Activated CD4-positive, CD25-positive, alpha-beta regulatory T cell treated with anti-CD3 and anti-CD28 coated beads, Interleukin-2, amount 50 U/mL, for 24 hours (primary cell): ENCODE measurements at regions not wholly inside any gene's neighbourhood (a gene's known extent, or its start where the extent isn't known, plus 50 kb on each side); places are given as distances from the start of the nearest gene placed in this dataset.
"Not testable (repeated sequence)": the region's sequence is repeated elsewhere in the genome, so short reads cannot be mapped to it uniquely, and the experiment has no call there.

ENCODE experiments used
- ATAC-seq, 2 donors: fragments of 150-1000 bp; cut with Tn5 transposase; one replicate each; pipeline ENCODE4 v1.10.0; 2021; ENCODE audit warnings: mild to moderate bottlenecking in 1 of 2, moderate library complexity in 1 of 2

DNA sequence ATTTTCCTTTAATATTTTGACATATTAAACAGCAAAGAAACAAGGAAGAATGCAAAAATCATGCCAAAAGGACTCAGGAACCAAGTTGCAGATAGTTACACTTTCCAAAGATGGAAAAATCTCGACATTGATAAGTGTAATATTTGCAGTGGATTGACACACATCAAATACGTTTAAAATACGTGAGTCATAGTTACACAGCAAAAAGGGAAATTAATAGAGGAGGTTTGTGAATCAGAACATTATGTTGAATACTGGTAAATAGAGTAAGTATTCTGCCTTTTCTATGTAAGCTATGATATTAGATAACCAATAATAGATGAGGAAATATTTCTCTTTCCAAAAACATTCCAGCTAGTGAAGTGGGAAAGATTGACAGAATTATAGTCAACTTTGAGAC lies 1761.3 kb upstream of the IGFBP7 start:
- no peak for ATAC-seq

DNA sequence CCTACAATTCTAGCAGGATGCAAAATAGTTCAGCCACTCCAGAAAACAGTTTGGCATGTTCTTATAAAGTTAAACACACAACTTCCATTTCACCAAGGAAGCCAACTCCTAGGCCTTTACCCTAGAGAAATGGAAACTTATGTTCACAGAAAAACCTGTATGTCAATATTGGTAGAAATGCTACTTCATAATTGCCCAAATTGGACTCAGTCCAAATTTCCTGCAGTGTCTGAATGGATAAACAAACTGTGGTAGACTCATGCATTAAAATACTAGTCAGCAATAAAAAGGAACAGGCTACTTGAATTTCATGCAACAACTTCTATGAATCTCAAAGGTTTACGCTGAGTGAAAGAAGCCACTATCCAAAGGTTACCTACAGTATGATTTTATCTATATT lies 1738.8 kb upstream of the IGFBP7 start:
- no peak for ATAC-seq

DNA sequence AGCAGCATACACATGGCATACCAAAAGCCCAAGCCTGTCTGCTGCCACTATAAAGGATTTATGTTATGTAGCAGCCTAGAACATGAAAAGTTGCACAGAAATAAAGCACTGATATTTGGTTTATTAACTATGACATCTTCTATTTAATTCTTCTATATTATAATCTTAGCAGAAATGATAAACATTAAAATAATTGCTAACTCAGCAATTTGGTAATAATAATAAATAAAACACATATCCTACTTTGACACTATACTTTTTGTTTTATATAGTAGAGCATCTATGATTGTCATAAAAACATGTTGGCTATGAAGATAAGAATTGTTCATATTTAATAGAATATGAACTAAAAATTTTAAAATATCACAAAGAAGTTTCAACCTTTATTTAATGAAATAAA lies 1733.3 kb upstream of the IGFBP7 start:
- no peak for ATAC-seq

DNA sequence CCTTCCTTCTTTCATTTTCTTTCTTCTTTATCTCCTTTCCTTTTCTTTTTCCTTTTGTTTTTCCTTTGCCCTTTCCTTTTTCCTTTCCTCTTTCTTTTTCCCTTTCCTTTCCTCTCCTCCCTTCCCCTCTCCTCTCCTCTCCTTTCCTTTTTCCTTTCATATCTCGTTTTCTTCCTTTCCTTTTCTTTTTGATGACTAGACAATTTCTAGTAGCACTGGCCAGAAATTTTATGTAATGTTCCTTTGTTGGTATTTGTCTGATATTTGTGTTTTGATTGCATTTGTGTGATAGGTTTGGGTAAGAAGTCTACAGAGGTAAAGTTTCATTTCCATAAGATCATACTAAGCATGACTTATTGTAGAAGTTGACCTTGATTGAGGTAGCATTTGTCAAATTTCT lies 1722.9 kb upstream of the IGFBP7 start:
- no peak for ATAC-seq

DNA sequence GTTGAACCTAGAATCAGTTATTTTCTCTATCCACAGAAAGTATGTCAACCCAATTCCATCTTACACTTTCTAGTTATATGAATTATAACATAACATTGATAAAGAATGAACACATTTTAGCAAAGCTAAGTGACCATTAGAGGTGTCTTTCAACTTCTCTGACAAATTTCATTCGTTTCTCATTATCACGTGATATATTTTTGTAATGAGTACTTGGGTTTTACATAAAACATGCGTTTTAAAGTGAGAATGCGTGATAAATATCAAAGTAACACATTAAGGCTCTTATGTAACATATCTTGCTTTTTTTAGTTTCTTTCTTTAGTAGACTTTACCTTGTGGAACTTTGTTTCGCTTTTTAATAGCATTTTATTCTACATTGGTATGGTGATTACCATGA lies 1715.1 kb upstream of the IGFBP7 start:
- ATAC-seq, result no peak

DNA sequence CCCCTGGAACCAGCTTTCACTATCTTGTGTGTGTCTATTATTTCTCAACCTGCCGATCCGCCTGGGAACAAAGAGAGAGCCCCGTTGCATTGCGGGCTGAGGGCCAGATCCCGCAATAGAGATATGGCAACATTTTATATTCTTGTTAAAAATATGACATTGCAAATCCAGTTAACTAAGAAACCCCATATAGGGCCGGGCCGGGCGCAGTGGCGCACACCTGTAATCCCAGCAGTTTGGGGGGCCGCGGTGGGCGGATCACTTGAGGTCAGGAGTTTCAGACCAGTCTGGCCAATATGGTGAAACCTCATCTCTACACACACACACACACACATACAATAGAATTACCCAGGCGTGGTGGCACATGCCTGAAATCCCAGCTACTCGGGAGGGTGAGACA lies 1708.4 kb upstream of the IGFBP7 start:
- ATAC-seq, result not testable (repeated sequence)

DNA sequence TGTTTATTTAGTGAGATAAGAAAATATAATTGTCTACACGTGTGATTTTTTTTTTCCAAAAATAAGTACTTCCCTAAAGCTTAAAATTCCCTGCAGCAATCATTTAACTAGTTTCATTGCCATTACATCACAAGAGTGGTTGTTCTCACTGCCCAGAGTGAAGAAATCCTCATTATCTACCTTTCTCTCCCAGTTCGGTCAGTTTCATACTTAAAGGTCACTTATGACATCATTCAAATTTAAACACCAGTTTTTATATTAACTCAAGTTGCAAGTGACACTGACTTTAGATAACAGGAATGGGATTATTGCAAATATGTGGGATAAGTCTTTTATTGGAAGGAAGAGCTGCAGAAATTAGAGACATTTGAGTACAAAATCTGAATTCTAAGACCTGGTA lies 1699.8 kb upstream of the IGFBP7 start:
- ATAC-seq, result no peak

DNA sequence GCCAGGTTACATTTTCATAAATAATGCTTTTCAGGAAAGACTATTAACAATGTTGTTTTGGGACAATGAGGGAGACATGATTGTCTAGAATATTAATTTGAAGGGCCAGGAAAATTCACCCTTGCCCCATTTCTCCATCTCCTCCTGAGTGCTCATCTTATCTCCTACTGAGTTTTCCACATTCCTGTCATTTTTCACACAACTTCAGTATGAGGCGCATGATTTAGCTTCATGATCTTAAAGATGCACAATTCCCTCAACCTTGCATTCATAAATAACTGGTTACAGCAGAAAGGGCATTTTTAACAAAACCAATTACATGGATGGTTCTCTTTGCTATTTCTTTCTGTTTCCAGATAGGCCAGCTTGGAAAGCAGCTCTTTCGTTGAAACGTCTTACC lies 1699.2 kb upstream of the IGFBP7 start:
- ATAC-seq, result no peak

DNA sequence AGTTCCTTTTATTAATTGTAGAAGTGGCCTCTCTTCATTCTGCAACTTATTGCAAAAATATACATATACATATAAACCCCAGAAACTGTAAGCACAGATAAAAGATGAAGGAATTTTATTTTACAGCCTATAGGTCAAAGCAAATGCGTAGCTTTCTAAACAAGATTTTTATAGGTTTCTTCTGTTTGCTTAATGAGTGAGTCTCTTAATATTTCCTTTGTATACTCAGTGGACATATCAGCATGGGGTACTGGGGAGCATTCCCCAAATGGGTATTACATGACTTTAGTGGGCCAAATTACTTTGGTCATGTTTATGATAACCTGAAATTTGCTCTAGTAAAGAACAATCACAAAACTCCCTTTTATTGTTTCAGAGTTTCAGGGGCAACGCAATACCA lies 1698.6 kb upstream of the IGFBP7 start:
- ATAC-seq, result no peak

DNA sequence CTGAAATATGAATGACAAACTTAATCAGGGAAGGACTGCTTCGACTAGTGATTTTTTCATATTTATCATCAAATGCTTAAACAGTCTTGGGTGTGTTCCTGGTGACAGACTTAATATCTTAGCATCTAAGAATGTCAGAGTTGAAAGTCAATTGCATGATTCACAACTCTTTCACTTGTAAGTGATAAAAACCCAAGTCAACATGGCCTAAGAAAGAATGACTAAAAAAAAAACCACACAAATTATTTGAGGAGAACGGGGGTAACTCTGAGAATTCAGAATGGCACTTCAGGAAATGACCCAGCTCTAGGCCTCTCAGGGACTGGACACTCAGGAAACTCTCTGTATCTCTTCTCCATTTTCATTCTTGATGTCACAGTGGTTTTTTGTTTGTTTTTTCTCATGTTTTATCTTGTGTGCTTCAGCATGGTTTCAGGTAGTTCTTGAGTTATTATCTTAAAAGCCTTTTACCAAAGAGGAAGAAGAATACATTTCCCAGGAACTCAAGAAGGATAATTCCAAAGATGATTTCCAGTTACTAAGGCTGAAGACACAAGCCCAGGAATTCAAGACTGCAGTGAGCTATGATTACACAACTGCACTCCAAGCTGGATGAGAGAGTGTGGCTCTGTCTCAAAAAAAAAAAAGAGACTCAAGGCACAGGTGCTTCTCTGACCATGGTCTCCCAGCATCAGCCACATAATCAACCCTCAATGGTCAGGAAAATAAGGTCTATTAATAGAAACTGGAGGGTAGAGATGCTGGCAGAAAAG lies 1697.8 kb upstream of the IGFBP7 start:
- no peak for ATAC-seq

DNA sequence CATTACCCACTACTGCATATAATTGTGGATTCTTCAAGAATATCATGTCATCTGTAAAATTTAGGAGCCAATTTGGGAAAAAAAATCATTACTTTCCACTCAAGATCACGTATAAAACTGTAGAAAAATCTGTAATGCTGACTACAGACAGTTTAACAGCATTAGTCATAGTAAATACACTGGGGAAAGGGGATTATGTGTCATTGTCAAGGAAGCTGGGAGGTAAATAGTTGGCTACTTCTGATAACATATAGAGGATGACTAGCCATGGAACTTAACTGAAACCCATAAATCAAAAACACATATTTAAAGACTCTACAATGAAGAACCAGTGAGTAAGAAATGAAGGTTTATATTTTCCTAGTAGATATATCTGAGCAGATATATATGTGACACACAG lies 1666.4 kb upstream of the IGFBP7 start:
- no peak for ATAC-seq

DNA sequence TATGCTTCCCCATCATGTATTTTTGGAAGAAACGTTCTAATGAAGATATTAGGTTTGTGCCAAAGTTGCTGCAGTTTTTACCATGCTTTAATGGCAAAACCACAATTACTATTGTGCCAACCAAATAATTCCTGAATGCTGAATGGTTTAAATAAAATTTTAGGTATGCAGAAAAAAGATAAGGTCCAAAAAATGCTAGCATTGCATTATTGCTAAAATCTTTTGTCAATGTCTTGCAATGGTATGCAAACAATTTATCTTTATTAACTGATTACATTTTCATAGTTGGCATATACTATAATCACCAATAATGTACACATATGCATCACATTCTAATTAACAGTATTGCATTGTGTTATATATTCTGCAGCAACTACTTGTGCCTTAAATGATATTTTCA lies 1657.4 kb upstream of the IGFBP7 start:
- ATAC-seq, result no peak

DNA sequence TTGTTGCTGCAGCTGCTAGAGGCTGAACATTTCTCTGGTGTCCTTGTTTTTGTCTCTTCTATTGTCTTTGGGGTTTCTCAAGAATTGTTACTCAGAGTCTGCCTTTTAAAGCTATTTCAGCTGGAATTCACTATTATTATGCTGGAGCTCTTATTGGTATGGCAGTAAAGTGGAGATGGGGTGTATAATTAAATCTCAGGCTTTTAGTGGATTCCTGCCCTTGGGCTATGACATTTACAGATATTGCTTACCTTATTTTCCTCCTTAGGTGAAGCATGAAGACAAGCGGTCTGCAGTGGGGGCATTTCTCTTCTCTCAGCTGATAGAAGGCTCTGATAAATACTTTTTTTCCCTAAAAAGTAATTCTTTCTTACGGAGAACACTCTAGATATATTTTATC lies 1656.6 kb upstream of the IGFBP7 start:
- ATAC-seq, result no peak

DNA sequence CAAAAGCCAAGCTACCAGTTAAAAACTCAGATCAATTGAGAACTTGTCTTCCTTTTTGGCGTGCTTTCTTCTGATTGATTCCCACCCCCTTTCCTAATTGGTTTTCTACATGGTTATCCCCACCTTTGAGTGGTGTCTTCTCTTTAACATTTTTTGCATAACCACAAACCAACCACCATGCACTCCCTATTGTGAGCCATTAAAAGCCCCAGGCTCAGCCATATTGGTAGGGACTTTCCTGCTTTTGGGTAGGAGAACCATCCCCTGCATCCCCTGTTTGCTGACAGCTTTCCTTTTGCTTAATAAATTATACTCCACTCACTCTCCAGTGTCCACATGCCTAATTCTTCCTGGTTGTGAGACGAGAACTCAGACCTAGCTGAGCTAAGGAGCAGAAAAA lies 1651.4 kb upstream of the IGFBP7 start:
- ATAC-seq, result no peak

DNA sequence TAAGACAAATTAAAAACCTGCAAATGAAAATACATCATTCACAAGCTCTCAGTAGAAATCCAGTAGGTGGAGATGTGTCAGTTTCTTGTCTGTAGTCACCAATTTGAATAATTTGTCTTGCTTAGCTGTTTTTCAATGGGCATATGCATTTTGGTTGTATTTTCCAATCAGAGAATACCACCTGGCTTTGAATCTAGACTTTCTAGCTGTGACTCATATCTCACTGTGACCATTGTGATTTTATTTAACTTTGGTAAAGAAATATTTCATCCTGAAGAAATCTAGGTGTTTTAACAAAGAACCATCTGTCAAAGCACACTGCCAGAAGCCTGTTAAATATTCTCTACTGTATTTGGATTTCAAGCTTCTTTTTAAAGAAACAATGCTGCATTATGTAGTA lies 1650.6 kb upstream of the IGFBP7 start:
- ATAC-seq, result no peak

DNA sequence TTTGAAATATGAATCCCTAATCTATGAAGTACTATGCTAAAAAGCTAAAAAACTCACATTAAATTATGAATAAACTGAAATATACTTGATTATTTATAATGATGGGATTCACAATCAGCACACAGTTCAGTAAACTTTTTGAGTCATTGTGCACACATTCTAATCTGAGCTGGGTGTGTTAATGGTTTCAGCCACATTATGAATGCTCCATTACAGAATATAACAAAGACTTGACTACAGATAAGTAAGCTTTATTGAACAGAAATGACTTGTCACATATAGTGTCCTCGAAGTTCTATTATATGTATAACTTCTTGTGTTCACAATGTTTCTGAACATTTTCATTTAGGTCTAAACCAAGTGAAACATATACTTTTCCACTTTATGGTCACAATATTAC lies 1649.9 kb upstream of the IGFBP7 start:
- ATAC-seq, result no peak

DNA sequence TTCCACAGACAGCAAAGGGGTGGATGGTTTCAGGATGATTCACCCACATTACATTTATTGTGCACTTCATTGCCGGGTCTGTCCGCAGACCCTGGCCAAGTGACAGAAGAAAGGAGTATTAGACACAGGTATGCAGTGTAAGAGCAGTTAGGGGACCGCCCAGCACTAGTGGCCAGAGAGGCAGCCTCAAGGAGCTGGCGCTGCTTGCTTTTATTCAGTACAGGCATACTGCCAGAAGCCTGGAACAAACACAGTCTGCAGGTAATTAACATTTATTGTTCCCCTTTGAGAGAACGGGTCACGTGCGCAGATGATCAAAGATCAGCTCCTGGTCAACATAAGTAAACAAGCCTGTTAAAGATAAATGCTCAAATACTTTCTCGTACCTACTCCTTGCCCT lies 1639.0 kb upstream of the IGFBP7 start:
- ATAC-seq, result no peak

DNA sequence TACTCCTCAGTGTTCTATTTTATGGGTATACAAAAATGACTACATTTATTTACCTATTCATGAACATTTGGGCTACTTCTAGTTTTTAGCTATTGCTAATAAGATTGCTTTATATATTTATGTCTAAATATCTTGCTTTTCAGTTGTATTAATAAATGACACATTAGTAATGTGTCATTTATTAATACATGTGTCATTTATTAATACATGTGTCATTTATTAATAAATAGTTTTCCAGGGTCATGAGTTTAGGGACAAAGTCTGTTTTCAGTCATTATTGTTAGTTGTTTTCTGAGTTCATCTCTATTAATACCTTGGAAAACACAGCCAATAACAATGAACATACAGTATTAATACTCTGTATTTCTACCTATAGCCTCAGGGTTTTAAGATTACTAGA lies 1630.7 kb upstream of the IGFBP7 start:
- ATAC-seq, result no peak

DNA sequence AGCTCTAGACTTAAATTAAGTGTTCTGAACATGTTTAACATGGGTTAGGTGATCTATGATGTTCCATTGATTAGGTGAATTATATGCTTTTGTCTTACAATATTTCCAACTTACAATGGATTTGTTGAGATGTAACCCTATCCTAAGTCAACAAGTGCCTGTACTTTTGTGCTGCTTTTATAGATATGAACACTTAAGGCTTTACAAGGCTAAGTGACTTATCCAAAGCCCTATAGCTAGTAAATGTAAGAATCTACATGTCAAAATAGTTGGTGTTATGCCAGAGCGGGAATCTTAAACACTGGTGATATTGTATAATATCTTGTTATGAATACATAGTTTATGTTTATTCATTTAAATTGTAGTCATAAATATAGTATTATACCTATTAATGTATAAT lies 1629.1 kb upstream of the IGFBP7 start:
- ATAC-seq, result no peak

DNA sequence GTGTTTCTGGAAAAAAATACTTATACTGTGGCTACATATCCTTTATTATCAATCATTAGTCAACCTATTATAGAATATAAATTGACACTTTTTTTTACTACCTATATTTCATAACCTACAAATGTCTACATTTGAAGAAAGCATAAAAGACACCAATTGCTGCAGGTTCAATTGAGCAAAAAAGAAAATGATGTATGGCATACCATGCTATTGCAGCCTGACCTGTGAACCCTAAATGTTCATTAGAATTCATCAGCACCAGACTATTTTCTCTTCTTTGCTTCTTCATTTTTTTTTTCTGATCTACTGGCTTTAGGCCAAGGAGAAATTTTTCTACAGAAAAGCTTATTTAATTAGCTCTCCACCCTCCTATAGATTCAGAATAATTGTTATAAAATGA lies 1628.2 kb upstream of the IGFBP7 start:
- no peak for ATAC-seq

DNA sequence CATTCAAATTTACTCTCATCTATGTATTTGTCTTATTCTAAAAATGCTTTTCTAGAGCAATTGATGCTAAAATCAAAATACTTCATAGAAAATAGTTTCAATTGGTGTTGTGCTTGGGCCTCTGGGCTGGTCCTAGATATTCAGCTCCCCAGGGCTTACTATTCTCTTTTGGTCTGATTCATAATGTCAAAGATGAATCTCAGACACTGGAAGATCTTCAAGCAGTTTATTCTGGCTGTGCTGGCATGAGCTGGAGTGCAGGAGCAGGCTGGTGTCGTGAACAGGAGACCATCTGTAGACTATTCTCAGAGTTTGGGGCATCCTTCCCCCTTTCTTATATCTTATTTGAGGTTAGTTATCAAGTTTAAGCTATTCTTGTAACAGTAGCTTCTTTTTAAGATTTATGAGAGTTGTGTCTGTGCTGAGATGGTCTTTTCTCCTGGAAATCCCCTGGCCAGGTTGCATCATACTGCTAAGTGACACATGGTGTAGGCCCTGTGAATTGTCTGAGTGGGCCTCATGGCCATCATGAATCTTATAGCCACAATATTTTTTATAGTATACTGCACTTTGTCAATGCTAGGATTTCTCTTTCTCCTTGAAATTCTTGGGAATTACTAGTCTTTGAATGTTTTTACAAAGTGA lies 1624.0 kb upstream of the IGFBP7 start:
- no peak for ATAC-seq

DNA sequence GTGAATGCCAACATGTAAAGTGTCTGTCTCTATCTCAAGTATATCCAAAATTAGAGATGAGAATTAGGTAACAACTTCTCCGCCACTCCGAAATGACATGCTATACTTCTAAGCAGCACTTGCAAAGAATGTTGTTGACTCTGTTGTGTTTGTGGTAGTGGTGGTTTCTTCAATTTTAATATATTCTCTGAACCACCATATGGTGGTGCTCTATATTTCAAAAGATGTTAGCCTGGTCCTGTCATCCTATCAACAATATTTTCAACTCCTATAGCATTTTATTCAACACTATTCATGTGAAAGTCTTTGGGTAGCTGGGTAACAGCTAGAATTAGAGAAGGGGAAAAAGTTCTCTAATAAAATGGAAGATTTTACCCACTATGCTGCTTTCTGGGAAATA lies 1622.8 kb upstream of the IGFBP7 start:
- ATAC-seq, result no peak

DNA sequence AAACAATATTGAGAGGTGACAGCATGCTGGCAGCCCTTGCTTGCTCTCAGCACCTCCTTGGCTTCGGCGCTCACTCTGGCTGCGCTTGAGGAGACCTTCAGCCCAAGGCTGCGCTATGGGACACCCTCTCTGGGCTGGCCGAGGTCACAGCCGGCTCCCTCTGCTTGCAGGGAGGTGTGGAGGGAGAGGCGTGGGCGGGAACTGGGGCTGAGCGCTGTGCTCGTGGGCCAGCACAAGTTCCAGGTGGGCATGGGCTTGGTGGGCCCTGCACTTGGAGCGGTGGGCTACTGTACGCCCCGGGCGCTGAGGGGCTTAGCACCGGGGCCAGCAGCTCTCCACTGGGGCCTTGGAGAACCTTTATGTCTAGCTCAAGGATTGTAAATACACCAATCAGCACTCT lies 1613.8 kb upstream of the IGFBP7 start:
- no peak for ATAC-seq

DNA sequence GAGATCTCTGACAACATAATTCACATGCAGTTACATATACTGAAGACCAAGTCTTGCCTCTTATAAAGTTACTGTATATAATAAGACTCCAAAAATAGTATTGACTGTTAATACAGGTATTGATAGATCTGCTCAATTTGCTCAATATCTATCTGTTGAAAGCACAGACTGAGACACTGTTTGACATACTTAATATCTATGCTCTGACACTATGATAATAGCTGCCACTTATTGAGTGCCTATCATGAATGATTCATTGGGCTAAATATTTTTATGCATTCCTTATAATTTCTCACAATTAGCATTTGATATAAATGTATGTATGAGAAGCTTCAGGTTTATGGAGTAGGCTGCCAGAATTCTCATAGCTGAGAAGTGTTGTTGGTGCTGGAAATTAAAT lies 1600.9 kb upstream of the IGFBP7 start:
- ATAC-seq, result no peak

DNA sequence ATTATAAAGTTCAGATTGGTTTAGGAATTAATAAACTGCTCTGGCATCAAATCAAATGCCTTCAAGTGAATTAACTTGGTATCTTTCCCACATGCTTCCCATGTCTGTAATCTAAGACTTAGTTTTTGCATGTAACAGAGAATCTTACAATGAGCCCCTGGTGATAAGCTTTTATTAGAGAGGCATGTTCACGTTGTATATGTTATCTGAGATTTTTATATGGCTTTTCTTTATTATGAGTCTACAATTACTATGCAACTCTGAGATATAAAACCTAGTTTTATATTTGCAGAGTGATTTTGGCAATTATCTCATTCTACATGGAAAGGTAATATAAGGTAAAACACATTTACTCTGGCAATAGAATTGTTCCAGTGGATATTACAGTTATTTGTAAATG lies 1578.4 kb upstream of the IGFBP7 start:
- ATAC-seq, result no peak
